Iris pigment epithelial cell (primary cell): ENCODE measurements at regions not wholly inside any gene's neighbourhood (a gene's known extent, or its start where the extent isn't known, plus 50 kb on each side); places are given as distances from the start of the nearest gene placed in this dataset.

Experiments used
- DNase-seq: peaks from one replicate; pipeline ENCODE4 v3.0.0-alpha.2; 2011; ENCODE audit warnings: low read depth

GRCh38 chr13:40168425-40169166 is 497.8 kb downstream of the FOXO1 start:
- no peak for DNase-seq

- DNase-seq, result no peak
These were observed 497.0 kb downstream of the FOXO1 start for GRCh38 chr13:40169476-40169875.

- no peak for DNase-seq
These were observed 496.4 kb downstream of the FOXO1 start for GRCh38 chr13:40170091-40170490.

GRCh38 chr13:40170982-40171381 is 495.5 kb downstream of the FOXO1 start:
- no peak for DNase-seq

- DNase-seq, result no peak
These were observed 494.9 kb downstream of the FOXO1 start for GRCh38 chr13:40171566-40171965.

- DNase-seq, result no peak
These were observed 494.3 kb downstream of the FOXO1 start for GRCh38 chr13:40172149-40172591.

GRCh38 chr13:40172878-40173277 is 493.6 kb downstream of the FOXO1 start:
- no peak for DNase-seq

GRCh38 chr13:40175639-40176038 is 490.8 kb downstream of the FOXO1 start:
- DNase-seq, result peak; percentile 31

GRCh38 chr13:40176242-40176641 is 490.2 kb downstream of the FOXO1 start:
- no peak for DNase-seq

GRCh38 chr13:40178130-40178529 is 488.3 kb downstream of the FOXO1 start:
- no peak for DNase-seq

- no peak for DNase-seq
These were observed 486.8 kb downstream of the FOXO1 start for GRCh38 chr13:40179445-40180281.

- DNase-seq, result no peak
These were observed 485.7 kb downstream of the FOXO1 start for GRCh38 chr13:40180776-40181175.

- DNase-seq, result peak; percentile 96
These were observed 485.1 kb downstream of the FOXO1 start for GRCh38 chr13:40181203-40181845.

GRCh38 chr13:40182591-40182990 is 483.9 kb downstream of the FOXO1 start:
- no peak for DNase-seq

GRCh38 chr13:40185414-40185813 is 481.0 kb downstream of the FOXO1 start:
- DNase-seq, result no peak

GRCh38 chr13:40186041-40186440 is 480.4 kb downstream of the FOXO1 start:
- no peak for DNase-seq

GRCh38 chr13:40186626-40187323 is 479.7 kb downstream of the FOXO1 start:
- no peak for DNase-seq

- DNase-seq, result no peak
These were observed 479.1 kb downstream of the FOXO1 start for GRCh38 chr13:40187324-40187795.

GRCh38 chr13:40187841-40188591 is 478.4 kb downstream of the FOXO1 start:
- no peak for DNase-seq

- no peak for DNase-seq
These were observed 477.0 kb downstream of the FOXO1 start for GRCh38 chr13:40189426-40189825.
